Caco-2 (cell line): ENCODE measurements at regions not wholly inside any gene's neighbourhood (a gene's known extent, or its start where the extent isn't known, plus 50 kb on each side); places are given as distances from the start of the nearest gene placed in this dataset.

Experiments used
- BruUV-seq: library from RNA; stranded (reverse); fragments of 400-500 nt; replicated peaks from 2 replicates; lab custom pipeline; 2021; lab: Mats Ljungman, UMichigan
- CTCF ChIA-PET: fragments of 300-600 bp; sonication (Branson Sonifier 250); formaldehyde crosslinking; loops from one replicate; lab custom pipeline; 2022; ENCODE audit warnings: antibody characterized with exemption; lab: Charles Lee
- POLR2A ChIA-PET: fragments of 300-600 bp; sonication (Branson Sonifier 250); formaldehyde crosslinking; loops from one replicate; lab custom pipeline; 2022; ENCODE audit warnings: antibody characterized with exemption; lab: Charles Lee
- DNase-seq, 2 experiments: peaks; one replicate each; pipeline versions ENCODE4 v3.0.0 to v3.0.0-alpha.2; 2020 to 2022
- H3K27me3 ChIP-seq: replicated peaks from 2 replicates; pipeline ENCODE4 v1.6.0; 2011; ENCODE audit warnings: low read length; ENCODE audit not compliant: control insufficient read depth, insufficient read depth
- H3K36me3 ChIP-seq: 2 replicates; pipeline ENCODE4 v1.5.1; 2011; ENCODE audit warnings: low read length; ENCODE audit not compliant: control insufficient read depth, insufficient read depth
- H3K4me1 ChIP-seq: fragments of 250-450 bp; sonication (Bioruptor Pico); 2 replicates; pipeline ENCODE4 v1.5.1; 2020; ENCODE audit warnings: mild to moderate bottlenecking
- H3K4me3 ChIP-seq: 2 replicates; pipeline ENCODE4 v1.5.1; 2011; ENCODE audit warnings: low read depth, mild to moderate bottlenecking, control low read depth, low read length
- H3K9me3 ChIP-seq: fragments of 250-450 bp; sonication (Bioruptor Pico); 2 replicates; pipeline ENCODE4 v1.5.1; 2020; ENCODE audit warnings: mild to moderate bottlenecking, moderate library complexity
- H3K27ac Mint-ChIP-seq: one replicate; pipeline ENCODE4 v1.8.0; 2022; ENCODE audit warnings: mixed read lengths; ENCODE audit not compliant: unreplicated experiment
- H3K27me3 Mint-ChIP-seq: one replicate; pipeline ENCODE4 v1.8.0; 2022; ENCODE audit warnings: mixed read lengths; ENCODE audit not compliant: insufficient read depth, unreplicated experiment
- H3K36me3 Mint-ChIP-seq: one replicate; pipeline ENCODE4 v1.8.0; 2022; ENCODE audit warnings: mild to moderate bottlenecking, mixed read lengths; ENCODE audit not compliant: insufficient read depth, unreplicated experiment
- H3K4me1 Mint-ChIP-seq: one replicate; pipeline ENCODE4 v1.8.0; 2022; ENCODE audit warnings: low read depth, mixed read lengths; ENCODE audit not compliant: unreplicated experiment
- H3K4me3 Mint-ChIP-seq: one replicate; pipeline ENCODE4 v1.8.0; 2022; ENCODE audit warnings: mild to moderate bottlenecking, moderate library complexity, mixed read lengths; ENCODE audit not compliant: unreplicated experiment
- H3K9me3 Mint-ChIP-seq: one replicate; pipeline ENCODE4 v1.8.0; 2022; ENCODE audit warnings: mixed read lengths; ENCODE audit not compliant: unreplicated experiment
- intact Hi-C: fragments of 100-400 bp; cut with micrococcal nuclease; formaldehyde crosslinking; loops from one replicate; pipeline ENCODE4 v1.10.0; 2022; ENCODE audit not compliant: unreplicated experiment
- TF ChIP-seq, protein P1 (sequence below), 2 experiments: fragments of 200-600 bp in 1 of 2; IDR thresholded peaks; 1 replicate in 1 of 2; 2 replicates in 1 of 2; pipeline versions ENCODE4 v1.5.1 to v1.8.0; 2011 to 2022; ENCODE audit warnings: antibody characterized with exemption in 1 of 2, control low read depth in 1 of 2, inconsistent platforms in 1 of 2, low read depth in 1 of 2, low read length in 1 of 2, mild to moderate bottlenecking in 1 of 2, moderate library complexity in 1 of 2; ENCODE audit not compliant: insufficient read depth in 1 of 2, severe bottlenecking in 1 of 2, unreplicated experiment in 1 of 2

DNA sequence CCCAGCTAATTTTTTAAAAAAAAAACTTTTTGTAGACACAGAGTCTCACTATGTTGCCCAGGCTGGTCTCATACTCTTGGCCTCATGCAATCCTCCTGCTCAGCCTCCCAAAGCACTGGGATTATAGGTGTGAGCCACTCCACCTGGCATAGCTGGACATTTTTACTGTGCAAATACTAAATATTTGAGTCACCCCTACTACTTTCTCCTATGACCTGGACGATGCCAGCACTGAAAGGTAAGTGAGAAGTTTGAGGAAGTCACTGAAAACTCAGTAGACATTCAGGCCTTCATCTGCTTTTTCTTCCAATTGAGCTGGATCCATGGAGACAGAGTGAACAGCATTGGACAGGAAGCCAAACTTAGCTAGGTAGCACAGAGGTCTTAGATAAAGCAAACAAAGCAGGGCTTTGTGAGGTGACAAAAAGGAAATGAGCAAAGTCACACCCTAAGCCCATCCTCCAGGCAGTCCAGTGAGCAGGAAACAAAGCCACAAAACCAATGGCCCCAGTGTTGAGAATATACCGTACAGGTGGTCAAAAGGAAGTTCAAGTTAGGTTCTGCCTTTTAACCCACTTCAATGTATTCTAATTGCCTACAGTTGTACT lies 192.6 kb upstream of the RASA1 start:
- Histone ChIP-seq H3K27me3 (no peaks in the 10 kb centered on the region), H3K9me3 (no peaks in the 10 kb centered on the region), H3K4me1 (no peaks in the 10 kb centered on the region), H3K4me3 (no peak overlapping the region), H3K36me3 (no peaks in the 10 kb centered on the region)
- TF ChIP-seq, protein P1, sequence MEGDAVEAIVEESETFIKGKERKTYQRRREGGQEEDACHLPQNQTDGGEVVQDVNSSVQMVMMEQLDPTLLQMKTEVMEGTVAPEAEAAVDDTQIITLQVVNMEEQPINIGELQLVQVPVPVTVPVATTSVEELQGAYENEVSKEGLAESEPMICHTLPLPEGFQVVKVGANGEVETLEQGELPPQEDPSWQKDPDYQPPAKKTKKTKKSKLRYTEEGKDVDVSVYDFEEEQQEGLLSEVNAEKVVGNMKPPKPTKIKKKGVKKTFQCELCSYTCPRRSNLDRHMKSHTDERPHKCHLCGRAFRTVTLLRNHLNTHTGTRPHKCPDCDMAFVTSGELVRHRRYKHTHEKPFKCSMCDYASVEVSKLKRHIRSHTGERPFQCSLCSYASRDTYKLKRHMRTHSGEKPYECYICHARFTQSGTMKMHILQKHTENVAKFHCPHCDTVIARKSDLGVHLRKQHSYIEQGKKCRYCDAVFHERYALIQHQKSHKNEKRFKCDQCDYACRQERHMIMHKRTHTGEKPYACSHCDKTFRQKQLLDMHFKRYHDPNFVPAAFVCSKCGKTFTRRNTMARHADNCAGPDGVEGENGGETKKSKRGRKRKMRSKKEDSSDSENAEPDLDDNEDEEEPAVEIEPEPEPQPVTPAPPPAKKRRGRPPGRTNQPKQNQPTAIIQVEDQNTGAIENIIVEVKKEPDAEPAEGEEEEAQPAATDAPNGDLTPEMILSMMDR (IDR thresholded peaks at IDR 0.05; ENCODE audit: insufficient read depth in 1 of 2, low read depth in 1 of 2, low read length in 1 of 2, severe bottlenecking in 1 of 2, unreplicated experiment in 1 of 2): no peak
- H3K4me3 Mint-ChIP-seq: no peak overlapping the region
- BruUV-seq: no TSS peak
- no peaks in the 10 kb centered on the region for H3K36me3 Mint-ChIP-seq
- no peak for DNase-seq
- intact Hi-C loops: no loop called here
- no peak overlapping the region for H3K27ac Mint-ChIP-seq
- H3K9me3 Mint-ChIP-seq: no peaks in the 10 kb centered on the region
- no peaks in the 10 kb centered on the region for H3K27me3 Mint-ChIP-seq
- ChIA-PET CTCF (no interaction called here), POLR2A (no interaction called here)
- H3K4me1 Mint-ChIP-seq: no peaks in the 10 kb centered on the region

DNA sequence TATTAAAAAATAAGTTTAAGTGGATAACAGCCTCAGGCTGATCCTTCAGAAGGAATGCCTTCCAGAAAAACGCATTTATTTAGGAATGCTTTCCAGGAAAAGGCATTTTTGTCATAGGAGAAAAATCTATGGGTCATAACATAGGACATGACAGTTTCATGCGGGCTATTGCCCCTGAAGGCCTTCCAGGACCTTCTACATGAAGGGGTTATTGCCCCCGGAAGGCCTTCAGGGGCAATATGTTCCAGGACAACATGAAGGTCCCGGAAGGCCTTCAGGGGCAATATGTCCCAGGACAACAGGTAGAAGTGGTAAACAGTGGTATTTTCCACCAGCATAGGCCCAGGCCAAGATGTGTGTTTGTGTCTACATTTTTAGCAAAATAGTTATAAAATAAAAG lies 191.3 kb upstream of the RASA1 start:
- no peak for DNase-seq
- Histone ChIP-seq H3K9me3 (no peaks in the 10 kb centered on the region), H3K27me3 (no peaks in the 10 kb centered on the region), H3K4me1 (no peaks in the 10 kb centered on the region), H3K36me3 (no peaks in the 10 kb centered on the region), H3K4me3 (no peak overlapping the region)
- no peaks in the 10 kb centered on the region for H3K27me3 Mint-ChIP-seq
- POLR2A ChIA-PET: no interaction called here
- H3K27ac Mint-ChIP-seq: no peak overlapping the region
- H3K36me3 Mint-ChIP-seq: no peaks in the 10 kb centered on the region
- no peak overlapping the region for H3K4me3 Mint-ChIP-seq
- CTCF ChIA-PET: no interaction called here
- H3K4me1 Mint-ChIP-seq: no peaks in the 10 kb centered on the region
- BruUV-seq: no TSS peak
- intact Hi-C loops: no loop called here
- H3K9me3 Mint-ChIP-seq: no peaks in the 10 kb centered on the region
- TF ChIP-seq, protein P1 (IDR thresholded peaks at IDR 0.05; ENCODE audit: insufficient read depth in 1 of 2, low read depth in 1 of 2, low read length in 1 of 2, severe bottlenecking in 1 of 2, unreplicated experiment in 1 of 2): no peak

DNA sequence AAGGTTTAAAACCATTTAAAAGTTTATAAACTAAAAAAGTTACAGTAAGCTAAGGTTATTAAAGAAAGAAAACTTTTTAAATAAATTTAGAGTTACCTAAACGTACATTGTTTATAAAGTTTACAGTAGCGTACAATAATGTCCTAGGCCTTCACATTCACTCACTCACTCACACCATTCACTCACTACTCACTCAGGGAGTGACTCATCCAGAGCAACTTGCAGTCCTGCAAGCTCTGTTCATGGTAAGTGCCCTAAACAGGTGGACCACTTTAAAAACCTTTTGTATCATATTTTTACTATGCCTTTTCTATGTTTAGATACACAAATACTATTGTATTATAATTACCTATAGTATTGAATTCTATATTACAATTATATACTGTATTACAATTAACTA lies 190.8 kb upstream of the RASA1 start:
- no peaks in the 10 kb centered on the region for H3K9me3 ChIP-seq
- no TSS peak for BruUV-seq
- no peak for DNase-seq
- H3K4me1 Mint-ChIP-seq: no peaks in the 10 kb centered on the region
- no peak overlapping the region for H3K4me3 Mint-ChIP-seq
- H3K27ac Mint-ChIP-seq: no peak overlapping the region
- no peaks in the 10 kb centered on the region for H3K27me3 Mint-ChIP-seq
- intact Hi-C loops: no loop called here
- no peaks in the 10 kb centered on the region for H3K4me1 ChIP-seq
- no peaks in the 10 kb centered on the region for H3K36me3 ChIP-seq
- no peaks in the 10 kb centered on the region for H3K36me3 Mint-ChIP-seq
- no peak overlapping the region for H3K4me3 ChIP-seq
- no peaks in the 10 kb centered on the region for H3K9me3 Mint-ChIP-seq
- TF ChIP-seq, protein P1 (IDR thresholded peaks at IDR 0.05; ENCODE audit: insufficient read depth in 1 of 2, low read depth in 1 of 2, low read length in 1 of 2, severe bottlenecking in 1 of 2, unreplicated experiment in 1 of 2): no peak
- POLR2A ChIA-PET: no interaction called here
- H3K27me3 ChIP-seq: no peaks in the 10 kb centered on the region
- CTCF ChIA-PET: no interaction called here
